Mesodermal cell (in vitro differentiated cells): ENCODE measurements at regions not wholly inside any gene's neighbourhood (a gene's known extent, or its start where the extent isn't known, plus 50 kb on each side); places are given as distances from the start of the nearest gene placed in this dataset.

Source experiments
- H3K27ac ChIP-seq: 2 replicates; pipeline ENCODE4 v1.7.0; 2013; ENCODE audit warnings: mild to moderate bottlenecking, low read depth, low read length, moderate library complexity; ENCODE audit not compliant: severe bottlenecking
- H3K36me3 ChIP-seq: 2 replicates; pipeline ENCODE4 v1.7.1; 2013; ENCODE audit warnings: mild to moderate bottlenecking, low read length, moderate library complexity; ENCODE audit not compliant: control insufficient read depth, insufficient read depth
- H3K4me1 ChIP-seq: one replicate; pipeline ENCODE4 v1.7.1; 2013; ENCODE audit warnings: mild to moderate bottlenecking, low read length; ENCODE audit not compliant: insufficient read depth, control insufficient read depth, poor library complexity, severe bottlenecking
- H3K4me3 ChIP-seq: 2 replicates; pipeline ENCODE4 v1.7.0; 2013; ENCODE audit warnings: low read length, control low read depth, mild to moderate bottlenecking; ENCODE audit not compliant: insufficient read depth, poor library complexity, severe bottlenecking; ENCODE audit errors: extremely low read depth
- H3K9me3 ChIP-seq: 2 replicates; pipeline ENCODE4 v1.7.1; 2013; ENCODE audit warnings: mild to moderate bottlenecking, low read length, moderate library complexity; ENCODE audit not compliant: control insufficient read depth
- WGBS, 2 experiments: methylation state at CpG; one replicate each; pipeline ENCODE4 v1.1.5; 2013; ENCODE audit warnings: missing lambda C conversion rate in 2 of 2; ENCODE audit not compliant: insufficient coverage in 2 of 2; 5-methylcytosine and 5-hydroxymethylcytosine counted together

DNA sequence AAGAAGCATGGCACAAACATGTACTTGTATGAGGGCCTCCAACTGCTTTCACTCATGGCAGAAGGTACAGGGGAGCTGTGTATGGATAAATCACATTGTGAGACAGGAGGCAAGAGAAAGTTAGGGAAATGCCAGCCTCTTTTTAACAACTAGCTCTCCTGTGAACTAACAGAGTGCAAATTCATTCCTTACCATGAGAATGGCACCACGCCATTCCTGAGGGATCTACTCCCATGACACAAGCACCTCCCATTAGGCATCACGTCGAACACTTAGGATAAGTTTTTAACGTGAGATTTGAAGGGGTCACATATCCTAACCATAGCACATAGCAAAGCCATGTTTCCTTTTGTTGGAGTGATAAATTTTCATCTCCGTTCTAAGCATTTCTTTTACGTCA lies 747.2 kb upstream of the CHD1 start:
- H3K27ac ChIP-seq: no peak overlapping the region
- no peaks in the 10 kb centered on the region for H3K36me3 ChIP-seq
- no peak overlapping the region for H3K4me3 ChIP-seq
- H3K4me1 ChIP-seq: no peaks in the 10 kb centered on the region
- no peaks in the 10 kb centered on the region for H3K9me3 ChIP-seq
- 80 to 93% methylated on average over 1 to 2 of the region's 6 CpGs for WGBS, 2 experiments

DNA sequence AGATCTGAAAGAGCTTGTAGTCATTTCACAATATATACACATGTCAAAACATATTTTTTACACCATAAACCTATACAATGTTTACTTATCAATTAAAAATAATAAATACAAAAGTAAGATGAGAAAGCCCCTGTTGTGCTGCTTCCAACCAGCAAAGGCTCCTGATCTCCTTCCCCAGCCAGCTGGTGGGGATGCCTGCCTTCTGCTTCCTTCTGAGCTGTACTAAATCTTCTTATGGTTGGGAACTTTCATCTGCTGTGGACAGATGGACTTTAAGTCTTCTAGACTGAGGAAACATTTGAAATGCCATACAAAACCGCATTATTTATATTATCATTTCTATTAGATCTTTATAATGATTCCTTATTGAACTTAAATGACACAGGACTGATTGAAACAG lies 745.3 kb upstream of the CHD1 start:
- H3K4me3 ChIP-seq: no peak overlapping the region
- WGBS, 2 experiments: no CpG with 5 or more reads among the region's 1 CpG
- no peaks in the 10 kb centered on the region for H3K36me3 ChIP-seq
- H3K9me3 ChIP-seq: no peaks in the 10 kb centered on the region
- H3K4me1 ChIP-seq: no peaks in the 10 kb centered on the region
- H3K27ac ChIP-seq: no peak overlapping the region

DNA sequence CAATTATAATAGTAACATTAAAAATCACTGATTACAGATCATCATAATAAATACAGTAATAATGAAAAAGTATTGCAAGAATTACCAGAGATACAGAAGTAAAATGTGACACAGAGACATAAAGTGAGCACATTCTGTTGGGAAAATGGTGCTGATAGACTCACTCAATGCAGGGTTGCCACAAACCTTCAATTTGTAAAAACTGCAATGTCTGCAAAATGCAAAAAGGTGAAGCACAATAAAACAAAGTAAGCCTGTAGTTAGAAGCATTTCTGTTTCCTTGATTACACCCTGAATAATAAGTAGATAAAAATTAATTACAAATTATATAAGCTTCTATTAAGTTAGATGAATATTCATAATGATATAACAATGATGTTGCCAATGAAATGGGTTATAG lies 736.2 kb upstream of the CHD1 start:
- H3K36me3 ChIP-seq: no peaks in the 10 kb centered on the region
- H3K4me3 ChIP-seq: no peak overlapping the region
- no peaks in the 10 kb centered on the region for H3K9me3 ChIP-seq
- H3K27ac ChIP-seq: no peak overlapping the region
- no peaks in the 10 kb centered on the region for H3K4me1 ChIP-seq

DNA sequence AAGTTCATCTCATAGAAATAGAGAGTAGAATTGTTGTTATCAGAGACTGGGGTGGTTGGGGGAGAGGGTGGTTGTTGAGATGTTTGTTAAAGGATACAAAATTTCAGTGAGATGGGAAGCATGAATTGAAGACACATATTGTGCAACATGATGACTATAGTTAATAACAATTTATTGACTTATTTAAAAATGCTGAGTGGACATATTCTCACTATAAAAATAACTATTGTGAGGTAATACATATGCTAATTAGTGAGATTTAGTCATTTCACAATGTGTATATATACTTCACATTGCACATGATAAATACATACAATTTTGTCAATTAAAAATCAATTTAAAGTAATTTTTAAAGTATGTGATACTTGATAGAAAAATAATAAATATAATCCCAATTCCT lies 722.5 kb upstream of the CHD1 start:
- H3K9me3 ChIP-seq: no peaks in the 10 kb centered on the region
- no peaks in the 10 kb centered on the region for H3K36me3 ChIP-seq
- no peak overlapping the region for H3K27ac ChIP-seq
- H3K4me1 ChIP-seq: no peaks in the 10 kb centered on the region
- H3K4me3 ChIP-seq: no peak overlapping the region

DNA sequence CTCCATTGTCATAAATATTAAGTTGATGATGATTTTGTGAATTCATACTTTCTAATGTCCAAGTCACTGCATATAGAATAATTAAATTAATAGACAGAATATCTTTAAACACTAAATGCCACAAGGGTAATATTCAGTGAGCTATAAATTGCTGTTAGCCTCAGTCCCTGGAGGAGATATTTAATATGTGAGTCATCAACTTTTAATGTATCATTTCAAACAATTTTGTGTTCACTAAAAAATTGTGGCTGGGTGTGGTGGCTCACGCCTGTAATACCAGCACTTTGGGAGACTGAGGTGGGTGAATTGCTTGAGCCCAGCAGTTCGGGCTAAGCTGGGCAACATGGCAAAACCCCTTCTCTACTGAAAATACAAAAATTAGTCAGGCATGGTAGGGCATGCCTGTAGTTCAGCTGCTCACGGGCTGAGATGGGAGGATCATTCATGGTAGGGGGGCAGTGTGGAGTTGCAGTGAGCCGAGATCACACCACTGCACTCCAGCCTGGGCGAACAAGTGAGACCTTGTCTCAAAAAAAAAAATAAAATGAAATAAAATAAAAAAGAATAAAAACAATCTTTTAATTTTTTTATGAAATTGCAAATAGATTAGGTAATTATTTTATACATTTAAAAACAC lies 717.3 kb upstream of the CHD1 start:
- Histone ChIP-seq H3K9me3 (no peaks in the 10 kb centered on the region), H3K36me3 (no peaks in the 10 kb centered on the region), H3K4me1 (no peaks in the 10 kb centered on the region), H3K4me3 (no peak overlapping the region), H3K27ac (no peak overlapping the region)
- WGBS, 2 experiments: 30 to 40% methylated on average over 1 to 2 of the region's 5 CpGs

DNA sequence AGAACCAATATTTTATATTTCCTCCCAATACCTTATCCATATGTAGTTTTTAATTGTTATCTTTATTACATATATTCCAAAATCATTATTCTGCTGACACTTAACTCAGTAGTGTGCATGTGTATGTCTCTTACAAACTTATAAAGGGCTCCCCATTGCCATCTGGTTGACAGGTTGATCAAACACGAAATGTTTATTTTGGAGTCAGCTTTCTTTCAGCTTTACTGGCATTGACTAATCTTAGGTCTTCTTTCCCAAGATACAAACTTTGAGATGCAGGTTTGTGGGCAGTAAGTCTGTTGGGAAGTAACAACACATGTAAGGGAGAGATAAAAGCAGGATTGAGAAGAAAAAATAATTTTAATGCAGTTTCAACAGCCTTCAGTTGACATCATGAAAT lies 716.0 kb upstream of the CHD1 start:
- no peak overlapping the region for H3K27ac ChIP-seq

DNA sequence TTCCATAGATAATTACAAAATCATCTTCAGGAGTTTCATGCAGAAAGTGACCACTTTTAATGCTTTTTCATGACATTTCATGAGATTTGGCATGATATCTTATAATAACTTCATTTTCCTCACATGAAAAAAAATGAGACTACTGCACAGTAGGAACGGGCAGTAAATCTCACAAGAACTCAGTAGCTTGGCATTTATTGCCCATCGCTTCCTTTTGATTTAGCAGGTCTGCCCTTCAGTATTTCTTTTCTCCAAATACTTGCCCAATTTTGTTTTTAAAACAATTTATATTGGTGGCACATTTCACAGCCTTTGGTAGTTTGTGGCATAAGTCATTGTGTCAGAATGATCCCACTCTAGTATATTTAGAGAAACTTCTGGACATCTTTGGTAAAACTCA lies 711.8 kb upstream of the CHD1 start:
- no peaks in the 10 kb centered on the region for H3K9me3 ChIP-seq
- WGBS, 2 experiments: 82 to 92% methylated on average over 2 of the region's 2 CpGs
- no peaks in the 10 kb centered on the region for H3K36me3 ChIP-seq
- no peak overlapping the region for H3K27ac ChIP-seq
- H3K4me1 ChIP-seq: no peaks in the 10 kb centered on the region
- no peak overlapping the region for H3K4me3 ChIP-seq

More for the DNA sequence above, 716.0 kb upstream of the CHD1 start:
- H3K36me3 ChIP-seq: no peaks in the 10 kb centered on the region
- H3K4me3 ChIP-seq: no peak overlapping the region
- H3K4me1 ChIP-seq: no peaks in the 10 kb centered on the region
- no peaks in the 10 kb centered on the region for H3K9me3 ChIP-seq
- WGBS, 2 experiments: 40% methylated on average over 1 of the region's 1 CpG; no CpG with 5 or more reads in 1 of the 2 experiments

DNA sequence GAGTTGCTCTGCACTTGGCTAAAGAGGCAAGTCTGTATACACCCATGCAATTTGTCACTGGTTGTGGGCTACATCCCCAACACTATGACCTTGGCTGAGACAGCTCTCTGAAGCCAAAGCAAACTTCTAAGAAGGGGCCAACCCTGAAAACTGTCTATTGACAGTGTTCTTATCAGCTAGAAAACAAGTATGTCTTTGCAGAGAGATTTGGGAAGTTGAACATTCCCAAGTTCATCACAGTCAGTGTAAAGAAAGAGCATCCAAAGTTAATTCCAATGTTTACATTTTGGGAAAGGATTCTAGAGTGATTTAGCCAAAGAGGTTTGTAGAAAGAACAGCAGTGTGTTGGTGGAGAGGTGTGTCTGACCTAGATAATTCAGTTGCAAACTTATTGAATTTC lies 711.1 kb upstream of the CHD1 start:
- Histone ChIP-seq H3K36me3 (no peaks in the 10 kb centered on the region), H3K4me1 (no peaks in the 10 kb centered on the region), H3K27ac (no peak overlapping the region), H3K9me3 (no peaks in the 10 kb centered on the region), H3K4me3 (no peak overlapping the region)

DNA sequence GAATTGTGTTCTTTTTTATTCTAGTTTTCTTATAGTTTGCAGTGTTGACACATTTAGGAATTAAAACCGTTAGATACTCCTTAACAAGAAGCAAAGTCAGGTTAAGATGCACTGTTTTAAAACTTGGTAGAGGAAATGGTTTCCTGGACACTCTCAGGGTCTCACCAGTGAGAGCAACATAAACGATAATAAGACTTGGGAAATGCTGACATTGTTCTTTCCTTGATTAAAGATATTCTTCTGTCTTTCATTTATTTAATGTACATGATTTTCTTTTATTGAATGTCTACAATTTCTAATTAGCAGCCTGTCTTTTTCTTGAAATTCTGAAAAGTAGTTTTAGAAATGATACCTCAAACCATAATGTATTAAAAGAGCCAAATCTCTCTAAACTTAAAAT lies 707.9 kb upstream of the CHD1 start:
- 88% methylated on average over 2 of the region's 2 CpGs; no CpG with 5 or more reads in 1 of the 2 experiments for WGBS, 2 experiments
- Histone ChIP-seq H3K27ac (no peak overlapping the region), H3K36me3 (no peaks in the 10 kb centered on the region), H3K4me3 (no peak overlapping the region), H3K9me3 (no peaks in the 10 kb centered on the region), H3K4me1 (no peaks in the 10 kb centered on the region)

DNA sequence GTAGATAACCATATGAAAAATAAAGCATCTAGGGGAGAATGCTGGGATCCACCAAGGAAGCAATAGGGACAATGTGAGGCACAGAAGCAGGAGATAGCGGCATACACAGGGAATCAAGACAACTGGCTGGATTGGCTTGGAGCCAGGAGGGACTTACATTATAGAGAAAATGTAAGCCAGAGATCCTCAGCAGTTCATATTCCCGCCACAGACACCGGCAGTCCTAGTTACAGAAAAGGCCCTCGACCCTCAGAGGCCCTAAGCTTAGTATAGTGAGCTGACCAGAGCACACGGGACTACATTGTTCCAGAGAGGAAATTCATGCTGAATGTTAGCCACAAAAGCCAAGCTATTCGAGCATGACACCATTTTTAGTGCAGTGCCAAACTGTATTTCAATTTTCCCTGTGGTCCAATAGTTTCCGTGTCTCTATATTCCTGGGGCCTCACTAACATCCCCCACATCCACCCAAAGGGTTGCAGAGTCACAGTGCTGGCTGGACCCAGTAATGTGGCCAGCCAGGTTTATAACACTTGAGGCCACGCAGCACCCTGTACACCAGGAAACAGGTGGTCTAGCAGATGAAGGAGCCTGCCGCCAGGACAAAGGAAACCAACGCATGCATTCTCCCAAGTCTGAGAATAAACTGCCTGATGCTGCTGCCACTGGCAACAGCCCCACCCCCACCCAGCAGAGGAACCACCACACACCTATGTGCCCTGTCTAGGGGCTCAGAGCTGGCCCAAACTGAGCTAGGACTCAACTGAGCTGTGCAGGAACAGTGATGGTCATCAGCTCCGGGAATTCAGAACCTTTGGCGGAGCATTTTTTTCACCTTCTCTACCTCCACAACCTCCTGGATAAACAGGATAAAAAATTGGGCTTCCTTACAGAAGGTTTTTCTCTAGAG lies 693.2 kb upstream of the CHD1 start:
- Histone ChIP-seq H3K9me3 (no peaks in the 10 kb centered on the region), H3K36me3 (no peaks in the 10 kb centered on the region), H3K4me3 (no peak overlapping the region), H3K4me1 (no peaks in the 10 kb centered on the region), H3K27ac (no peak overlapping the region)
- 87 to 89% methylated on average over 8 to 10 of the region's 12 CpGs for WGBS, 2 experiments

DNA sequence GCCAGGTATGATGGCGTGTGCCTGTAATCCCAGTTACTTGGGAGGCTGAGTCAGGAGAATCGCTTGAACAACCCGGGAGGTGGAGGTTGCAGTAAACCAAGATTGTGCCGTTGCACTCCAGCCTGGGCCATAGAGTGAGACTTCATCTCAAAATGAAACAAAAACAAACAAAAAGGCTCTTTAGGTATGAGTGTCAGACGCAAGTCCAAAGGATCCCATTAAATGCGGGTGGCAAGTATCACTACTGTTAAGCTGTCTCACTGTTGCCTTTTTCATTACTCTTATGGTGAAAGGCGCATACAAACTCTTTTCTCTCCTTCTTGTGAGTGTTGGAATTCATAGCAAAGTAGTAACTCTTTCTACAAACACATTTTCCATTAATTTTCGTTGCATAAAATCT lies 688.5 kb upstream of the CHD1 start:
- WGBS, 2 experiments: 97% methylated on average over 3 of the region's 8 CpGs; no CpG with 5 or more reads in 1 of the 2 experiments

More for the DNA sequence above, 688.5 kb upstream of the CHD1 start:
- no peaks in the 10 kb centered on the region for H3K4me1 ChIP-seq
- H3K9me3 ChIP-seq: no peaks in the 10 kb centered on the region
- H3K27ac ChIP-seq: no peak overlapping the region
- H3K4me3 ChIP-seq: no peak overlapping the region
- H3K36me3 ChIP-seq: no peaks in the 10 kb centered on the region
